Heart left ventricle (tissue), 16 donors: ENCODE measurements at regions not wholly inside any gene's neighbourhood (a gene's known extent, or its start where the extent isn't known, plus 50 kb on each side); places are given as distances from the start of the nearest gene placed in this dataset.

ENCODE experiments used
- ATAC-seq, 4 donors: fragments of 200-7000 bp; cut with Tn5 transposase; one replicate each; pipeline ENCODE4 v1.9.1; 2020 to 2022; ENCODE audit warnings: moderate library complexity in 4 of 4, mild to moderate bottlenecking in 3 of 4, moderate number of reproducible peaks in 1 of 4
- DNase-seq, 5 donors: peaks; one replicate each; pipeline ENCODE4 v3.0.0-alpha.2; 2020
- H3K27ac ChIP-seq, 12 donors: fragments of 200-600 bp; sonication (generic) in 4 of 12; one replicate each; pipeline versions ENCODE4 v1.5.0 to v1.8.0; 2016 to 2022; ENCODE audit warnings: mild to moderate bottlenecking in 2 of 12
- H3K27me3 ChIP-seq, 9 donors: fragments of 200-600 bp; sonication (generic) in 2 of 9; one replicate each; pipeline versions ENCODE4 v1.5.1 to v1.8.0; 2016 to 2022; ENCODE audit warnings: mild to moderate bottlenecking in 3 of 9
- H3K36me3 ChIP-seq, 9 donors: fragments of 200-600 bp; sonication (generic) in 2 of 9; one replicate each; pipeline versions ENCODE4 v1.5.0 to v1.8.0; 2018 to 2022; ENCODE audit warnings: mild to moderate bottlenecking in 2 of 9
- H3K4me1 ChIP-seq, 12 donors: fragments of 200-600 bp; sonication (generic) in 4 of 12; one replicate each; pipeline versions ENCODE4 v1.5.0 to v1.8.0; 2016 to 2022; ENCODE audit warnings: mild to moderate bottlenecking in 3 of 12
- H3K4me3 ChIP-seq, 12 donors: fragments of 200-600 bp; sonication (generic) in 4 of 12; one replicate each; pipeline versions ENCODE4 v1.5.0 to v1.8.0; 2017 to 2022; ENCODE audit warnings: mild to moderate bottlenecking in 9 of 12, moderate library complexity in 4 of 12
- H3K9me3 ChIP-seq, 12 donors: fragments of 200-600 bp; sonication (generic) in 4 of 12; one replicate each; pipeline versions ENCODE4 v1.5.0 to v1.8.0; 2016 to 2022; ENCODE audit warnings: mild to moderate bottlenecking in 1 of 12
- POLR2A ChIP-seq, 2 donors: fragments of 450-650 bp; IDR thresholded peaks; one replicate each; pipeline ENCODE4 v1.6.1; 2017; ENCODE audit warnings: antibody characterized with exemption in 2 of 2, mild to moderate bottlenecking in 2 of 2, moderate library complexity in 2 of 2
- WGBS, 4 donors: extraction: QIAGEN DNeasy Blood & Tissue Kit in 2 of 4; methylation state at CpG; one replicate each; pipeline versions ENCODE4 v1.1.5 to v1.1.7; 2013 to 2018; 5-methylcytosine and 5-hydroxymethylcytosine counted together
- intact Hi-C, 10 donors: fragments of 100-400 bp; cut with DNase I; formaldehyde crosslinking; loops; one replicate each; pipeline versions ENCODE4 v1.11.1 to v1.14.2; 2022
- TF ChIP-seq, protein P1 (sequence below), 12 donors: fragments of 200-600 bp; sonication (generic) in 4 of 12; IDR thresholded peaks; one replicate each; pipeline versions ENCODE4 v1.5.0 to v1.8.0; 2018 to 2022; ENCODE audit warnings: antibody characterized with exemption in 12 of 12, mild to moderate bottlenecking in 5 of 12
- donor health status: ischemic (EF 13 %, LVEDD 7.1; RV severe dilation, severe dysfunction).
- donor health status: healthy with polysubstance abuse.
- donor health status: DM: no; HTN: yes; CAD: no.
- donor health status: DM: no; HTN: no; CAD: no.
- donor health status: ischemic (EF 25% LVEDD 6.9; RV normal size, moderate dysfunction).
- donor health status: ischemic (EF 25% LVEDD 5.7; RV mildly dilated, moderate dysfunction).
- donor health status: healthy.
- donor health status: DM: yes; HTN: yes; CAD: no.
- donor health status: ischemic (EF 35%, LVEDD 5.7; RV mildly dilated, moderate dysfunction).
- donor health status: nonischemic (EF 11% LVEDD 7.7; RV severe dilation, severe dysfunction).
- donor health status: DM: yes; HTN: yes; CAD: no.
- donor health status: PGD.
- donor health status: ischemic (EF 29% LVEDD 5.4; RV normal size, mild dysfunction).
- donor health status: nonischemic (EF 23%, LVEDD 6.1; RV moderate dilation, normal function).

DNA sequence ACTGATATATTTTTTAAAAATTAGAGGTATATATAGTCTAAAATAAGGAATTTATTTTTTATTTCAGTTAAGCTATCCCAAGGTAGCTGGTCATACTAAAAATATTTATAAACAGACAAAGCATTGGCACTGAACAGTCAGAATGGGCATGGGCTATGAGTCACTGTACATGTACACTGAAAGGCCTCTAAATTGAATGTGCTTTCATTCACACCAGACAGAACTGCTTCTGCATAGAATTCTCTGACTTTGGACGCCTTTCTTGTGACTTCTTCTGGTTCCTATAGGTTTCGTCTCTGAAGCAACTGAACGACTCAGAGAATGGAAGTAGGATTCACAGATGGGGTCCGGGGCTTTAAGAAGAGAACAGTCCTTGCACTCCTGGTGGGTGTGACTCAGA, 394.8 kb upstream of the MEF2C start:
- 91 to 96% (median 96%) methylated on average over 4 of the region's 4 CpGs for WGBS, 4 donors
- intact Hi-C loops = no loop called here

GRCh38 chr5:89276566-89277305, 393.8 kb upstream of the MEF2C start:
- no peak overlapping the region for H3K4me3 ChIP-seq
- no peaks in the 10 kb centered on the region for H3K27me3 ChIP-seq
- H3K36me3 ChIP-seq = no peaks in the 10 kb centered on the region
- H3K9me3 ChIP-seq = no peaks in the 10 kb centered on the region
- intact Hi-C loops = no loop called here
- DNase-seq = no peak
- 67 to 77% (median 72%) methylated on average over 1 of the region's 1 CpG for WGBS, 4 donors
- H3K4me1 ChIP-seq = no peaks in the 10 kb centered on the region
- H3K27ac ChIP-seq = no peak overlapping the region
- TF ChIP-seq POLR2A (IDR thresholded peaks at IDR 0.05) = no peak
- TF ChIP-seq, protein P1, sequence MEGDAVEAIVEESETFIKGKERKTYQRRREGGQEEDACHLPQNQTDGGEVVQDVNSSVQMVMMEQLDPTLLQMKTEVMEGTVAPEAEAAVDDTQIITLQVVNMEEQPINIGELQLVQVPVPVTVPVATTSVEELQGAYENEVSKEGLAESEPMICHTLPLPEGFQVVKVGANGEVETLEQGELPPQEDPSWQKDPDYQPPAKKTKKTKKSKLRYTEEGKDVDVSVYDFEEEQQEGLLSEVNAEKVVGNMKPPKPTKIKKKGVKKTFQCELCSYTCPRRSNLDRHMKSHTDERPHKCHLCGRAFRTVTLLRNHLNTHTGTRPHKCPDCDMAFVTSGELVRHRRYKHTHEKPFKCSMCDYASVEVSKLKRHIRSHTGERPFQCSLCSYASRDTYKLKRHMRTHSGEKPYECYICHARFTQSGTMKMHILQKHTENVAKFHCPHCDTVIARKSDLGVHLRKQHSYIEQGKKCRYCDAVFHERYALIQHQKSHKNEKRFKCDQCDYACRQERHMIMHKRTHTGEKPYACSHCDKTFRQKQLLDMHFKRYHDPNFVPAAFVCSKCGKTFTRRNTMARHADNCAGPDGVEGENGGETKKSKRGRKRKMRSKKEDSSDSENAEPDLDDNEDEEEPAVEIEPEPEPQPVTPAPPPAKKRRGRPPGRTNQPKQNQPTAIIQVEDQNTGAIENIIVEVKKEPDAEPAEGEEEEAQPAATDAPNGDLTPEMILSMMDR (IDR thresholded peaks at IDR 0.05) = no peak
- no peak for ATAC-seq

More for the DNA sequence above, 394.8 kb upstream of the MEF2C start:
- H3K4me1 ChIP-seq = no peaks in the 10 kb centered on the region
- DNase-seq (no peak), ATAC-seq (no peak)
- no peaks in the 10 kb centered on the region for H3K27me3 ChIP-seq
- H3K27ac ChIP-seq = no peak overlapping the region
- no peaks in the 10 kb centered on the region for H3K9me3 ChIP-seq
- TF ChIP-seq, protein P1 (IDR thresholded peaks at IDR 0.05) = no peak
- TF ChIP-seq POLR2A (IDR thresholded peaks at IDR 0.05) = no peak
- H3K4me3 ChIP-seq = no peak overlapping the region
- H3K36me3 ChIP-seq = no peaks in the 10 kb centered on the region

DNA sequence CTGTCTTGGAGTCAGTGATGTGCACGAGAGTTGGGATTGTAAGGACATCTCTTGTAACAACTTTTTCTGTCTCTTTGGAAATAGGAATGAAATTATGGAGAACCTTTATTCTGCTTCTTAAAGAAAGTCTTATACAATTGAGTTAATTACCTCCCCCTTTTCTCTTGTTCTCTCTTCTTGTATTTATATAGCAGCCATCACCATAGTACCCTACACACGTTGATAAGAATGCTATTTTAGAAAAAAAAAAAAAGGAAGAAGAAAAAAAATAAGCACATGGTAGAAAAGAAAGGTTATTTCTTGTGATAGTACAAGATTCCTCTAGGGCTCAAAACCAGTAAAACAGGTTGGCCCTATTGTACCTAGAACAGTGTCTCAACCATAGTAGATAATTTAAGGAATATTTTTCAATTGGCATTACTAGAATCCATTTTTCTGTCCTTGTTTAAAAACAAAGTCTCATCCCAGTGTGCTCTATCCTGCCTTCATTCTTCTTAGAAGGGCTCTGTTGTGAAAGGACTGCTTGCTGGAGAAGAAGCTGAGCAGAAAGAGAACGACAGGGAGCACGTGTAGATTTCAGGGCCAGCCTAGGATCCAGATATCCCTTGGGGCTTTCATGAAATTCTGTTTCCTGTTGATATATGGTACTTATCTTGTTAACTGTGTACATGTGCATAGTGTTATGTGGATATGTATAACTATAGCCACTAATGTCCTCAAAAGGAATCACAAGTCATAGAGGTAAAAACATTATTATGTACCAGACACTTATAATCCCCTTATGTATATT, 392.3 kb upstream of the MEF2C start:
- Histone ChIP-seq H3K36me3 (no peaks in the 10 kb centered on the region), H3K27ac (no peak overlapping the region), H3K4me1 (no peaks in the 10 kb centered on the region), H3K4me3 (no peak overlapping the region), H3K9me3 (no peaks in the 10 kb centered on the region), H3K27me3 (no peaks in the 10 kb centered on the region)
- no peak for TF ChIP-seq POLR2A (IDR thresholded peaks at IDR 0.05)
- TF ChIP-seq, protein P1 (IDR thresholded peaks at IDR 0.05) = no peak
- 49 to 61% (median 59%) methylated on average over 4 of the region's 4 CpGs for WGBS, 4 donors
- intact Hi-C loops = no loop called here
- DNase-seq (no peak), ATAC-seq (no peak)

DNA sequence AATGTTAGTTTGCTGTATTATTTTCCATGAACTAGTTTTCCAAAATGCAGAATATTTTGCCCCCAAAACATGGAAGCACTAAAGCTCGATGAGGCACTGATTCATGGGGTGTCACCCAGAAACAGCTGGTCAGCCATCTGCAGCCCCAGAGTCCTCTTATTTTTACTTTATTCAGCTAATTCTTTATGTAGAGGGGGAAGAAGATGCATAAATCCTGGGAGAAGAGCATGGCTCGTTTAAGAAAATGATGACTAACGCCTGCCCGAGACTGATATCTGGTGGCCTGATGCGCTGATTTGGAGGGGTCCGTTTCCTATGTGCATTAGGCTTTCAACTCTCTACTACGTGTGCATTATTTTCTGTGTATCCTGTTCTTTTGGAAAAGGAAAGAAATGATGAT, 390.3 kb upstream of the MEF2C start:
- no peak overlapping the region for H3K4me3 ChIP-seq
- intact Hi-C loops = no loop called here
- ATAC-seq (no peak), DNase-seq (no peak)
- no peaks in the 10 kb centered on the region for H3K36me3 ChIP-seq
- H3K9me3 ChIP-seq = no peaks in the 10 kb centered on the region
- no peak overlapping the region for H3K27ac ChIP-seq
- H3K4me1 ChIP-seq = peaks cover 0 to 2% (median 0%) of the 10 kb centered on the region in 12 donors
- WGBS, 4 donors = 80 to 87% (median 83%) methylated on average over 7 of the region's 7 CpGs
- H3K27me3 ChIP-seq = no peaks in the 10 kb centered on the region
- TF ChIP-seq, protein P1 (IDR thresholded peaks at IDR 0.05) = no peak
- no peak for TF ChIP-seq POLR2A (IDR thresholded peaks at IDR 0.05)
